Endodermal cell (in vitro differentiated cells): ENCODE measurements at regions not wholly inside any gene's neighbourhood (a gene's known extent, or its start where the extent isn't known, plus 50 kb on each side); places are given as distances from the start of the nearest gene placed in this dataset.
A peak's percentile ranks its signal among the peaks of the same experiment; 100 is the strongest.
"Not testable (repeated sequence)": the region's sequence is repeated elsewhere in the genome, so short reads cannot be mapped to it uniquely, and the experiment has no call there.

ENCODE experiments used
- DNase-seq: peaks from one replicate; pipeline ENCODE4 v3.0.0-alpha.2; 2017
- H3K27ac ChIP-seq: 2 replicates; pipeline ENCODE4 v1.5.1; 2013; ENCODE audit warnings: mild to moderate bottlenecking, low read depth, low read length, moderate library complexity
- H3K27me3 ChIP-seq: 2 replicates; pipeline ENCODE4 v1.6.1; 2013; ENCODE audit warnings: mild to moderate bottlenecking, low read length, moderate library complexity; ENCODE audit not compliant: insufficient read depth, control insufficient read depth, poor library complexity, severe bottlenecking
- H3K36me3 ChIP-seq: 2 replicates; pipeline ENCODE4 v1.7.0; 2013; ENCODE audit warnings: mild to moderate bottlenecking, low read length, moderate library complexity; ENCODE audit not compliant: control insufficient read depth, insufficient read depth
- H3K4me1 ChIP-seq: one replicate; pipeline ENCODE4 v1.7.0; 2013; ENCODE audit warnings: low read length; ENCODE audit not compliant: control insufficient read depth, insufficient read depth
- H3K4me3 ChIP-seq: 2 replicates; pipeline ENCODE4 v1.5.1; 2013; ENCODE audit warnings: mild to moderate bottlenecking, low read length, moderate library complexity
- H3K9ac ChIP-seq: 2 replicates; pipeline ENCODE4 v1.6.1; 2013; ENCODE audit warnings: mild to moderate bottlenecking, low read length, moderate library complexity; ENCODE audit not compliant: poor library complexity, severe bottlenecking; ENCODE audit errors: extremely low read depth
- H3K9me3 ChIP-seq: 2 replicates; pipeline ENCODE4 v1.6.1; 2013; ENCODE audit warnings: mild to moderate bottlenecking, low read length, moderate library complexity; ENCODE audit not compliant: control insufficient read depth
- H3K27ac Mint-ChIP-seq: 2 replicates; pipeline ENCODE4 v1.8.0; 2020; ENCODE audit warnings: mixed read lengths
- H3K27me3 Mint-ChIP-seq: 2 replicates; pipeline ENCODE4 v1.8.0; 2021; ENCODE audit warnings: mild to moderate bottlenecking, mixed read lengths; ENCODE audit not compliant: insufficient read depth
- H3K36me3 Mint-ChIP-seq: 2 replicates; pipeline ENCODE4 v1.8.0; 2020; ENCODE audit warnings: low read depth, mixed read lengths
- H3K4me1 Mint-ChIP-seq: 2 replicates; pipeline ENCODE4 v1.8.0; 2020; ENCODE audit warnings: mixed read lengths
- H3K4me3 Mint-ChIP-seq: 2 replicates; pipeline ENCODE4 v1.8.0; 2020; ENCODE audit warnings: mild to moderate bottlenecking, moderate library complexity, mixed read lengths
- H3K9me3 Mint-ChIP-seq: 2 replicates; pipeline ENCODE4 v1.8.0; 2020; ENCODE audit warnings: mild to moderate bottlenecking, mixed read lengths
- WGBS, 2 experiments: methylation state at CpG; one replicate each; pipeline versions ENCODE4 v1.1.5 to v1.1.7; 2013; ENCODE audit warnings: missing lambda C conversion rate in 2 of 2, mixed read lengths in 1 of 2; ENCODE audit not compliant: insufficient coverage in 1 of 2, insufficient read length in 1 of 2; 5-methylcytosine and 5-hydroxymethylcytosine counted together

DNA sequence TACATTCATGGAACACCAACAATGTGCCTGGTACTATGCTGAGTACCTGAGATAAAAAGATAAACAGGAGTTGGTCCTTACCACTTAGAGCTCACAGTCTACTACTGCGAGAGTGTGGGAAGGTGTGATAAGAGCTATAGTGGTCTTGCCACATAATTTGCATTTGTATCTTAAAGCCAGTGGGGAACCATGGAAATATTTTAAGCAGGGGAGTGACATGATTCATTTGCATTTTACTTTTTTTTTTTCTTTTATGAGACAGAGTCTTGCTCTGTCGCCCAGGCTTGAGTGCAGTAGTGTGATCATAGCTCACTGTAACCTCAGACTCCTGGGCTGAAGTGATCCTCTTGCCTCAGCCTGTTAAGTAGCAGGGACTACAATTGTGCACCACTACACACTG is 53.6 kb downstream of the SRGAP2 start:
- not testable (repeated sequence) for H3K9me3 ChIP-seq, H3K36me3 ChIP-seq, H3K27me3 Mint-ChIP-seq, H3K4me1 ChIP-seq, DNase-seq, H3K27ac ChIP-seq, H3K36me3 Mint-ChIP-seq, H3K9ac ChIP-seq, H3K4me1 Mint-ChIP-seq, H3K9me3 Mint-ChIP-seq, H3K27me3 ChIP-seq, H3K4me3 ChIP-seq, H3K27ac Mint-ChIP-seq, H3K4me3 Mint-ChIP-seq
- no CpG with 5 or more reads among the region's 2 CpGs for WGBS, 2 experiments

DNA sequence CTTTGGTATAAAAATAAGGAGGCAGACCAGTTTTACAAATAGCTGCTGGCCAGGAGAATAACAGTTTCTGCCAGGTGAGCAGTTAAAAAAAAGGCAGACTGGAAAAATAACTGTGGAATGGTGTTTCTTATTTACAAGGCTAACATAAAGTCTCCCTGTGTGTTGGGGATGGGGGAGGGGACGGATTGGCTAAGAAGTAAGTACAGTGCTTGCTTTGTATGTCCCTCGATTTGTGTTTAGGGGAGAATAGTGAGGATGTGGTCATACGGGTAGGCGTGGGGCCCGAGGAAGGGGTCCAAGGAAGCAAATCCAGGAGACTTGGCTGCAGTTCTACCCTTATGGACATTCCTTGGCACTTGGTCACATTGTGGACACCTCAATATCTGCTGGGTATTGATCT is 58.1 kb downstream of the SRGAP2 start:
- H3K4me1 Mint-ChIP-seq, H3K27ac ChIP-seq, H3K27ac Mint-ChIP-seq, H3K27me3 Mint-ChIP-seq, H3K9ac ChIP-seq, DNase-seq, H3K4me3 ChIP-seq, H3K4me1 ChIP-seq, H3K36me3 Mint-ChIP-seq, H3K27me3 ChIP-seq, H3K4me3 Mint-ChIP-seq, H3K36me3 ChIP-seq, H3K9me3 Mint-ChIP-seq, H3K9me3 ChIP-seq: not testable (repeated sequence)
- WGBS, 2 experiments: 51% methylated on average over 2 of the region's 5 CpGs; no CpG with 5 or more reads in 1 of the 2 experiments

DNA sequence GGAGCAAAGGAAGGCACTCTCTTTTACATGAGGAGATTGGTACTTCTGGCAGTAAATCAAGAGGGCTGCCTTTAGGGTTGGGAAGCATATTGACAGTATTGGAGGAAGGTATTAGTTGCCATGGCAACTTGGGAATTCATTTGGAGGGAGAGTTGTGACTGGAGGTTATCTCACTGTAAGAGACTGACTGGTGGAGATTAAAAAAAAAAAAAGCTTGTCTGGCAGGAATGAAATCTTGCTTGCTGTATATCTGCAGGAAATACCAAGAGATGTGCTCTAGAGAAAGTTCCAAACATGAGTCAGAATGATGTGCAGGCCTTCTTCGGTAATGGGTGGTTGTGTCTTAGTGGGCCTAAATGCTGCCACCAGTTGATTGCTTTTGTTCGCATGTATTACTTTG is 59.1 kb downstream of the SRGAP2 start:
- not testable (repeated sequence) for H3K4me3 Mint-ChIP-seq, H3K27ac ChIP-seq, H3K4me1 ChIP-seq, H3K27me3 Mint-ChIP-seq, H3K9ac ChIP-seq, H3K9me3 Mint-ChIP-seq, H3K27me3 ChIP-seq, DNase-seq, H3K4me1 Mint-ChIP-seq, H3K9me3 ChIP-seq, H3K27ac Mint-ChIP-seq, H3K4me3 ChIP-seq, H3K36me3 ChIP-seq, H3K36me3 Mint-ChIP-seq
- no CpG with 5 or more reads among the region's 2 CpGs for WGBS, 2 experiments

DNA sequence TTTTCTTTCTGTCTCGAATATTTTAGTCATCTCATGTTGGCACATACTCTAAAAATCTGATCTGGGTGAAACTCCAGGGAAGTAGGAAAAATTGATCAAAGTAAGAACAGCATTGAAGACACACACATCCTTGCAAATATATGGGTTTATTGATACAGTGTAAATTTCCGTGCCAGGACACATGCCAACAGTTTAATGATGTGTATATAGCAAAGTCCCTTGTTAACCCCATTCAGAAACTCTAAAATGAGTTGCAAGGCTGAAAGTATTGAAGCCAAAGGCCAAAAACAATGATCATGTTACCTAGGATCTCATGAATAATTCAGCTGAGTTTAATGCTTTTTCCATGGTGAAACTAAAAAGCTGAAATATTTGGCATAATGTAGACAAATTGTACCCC is 61.6 kb downstream of the SRGAP2 start:
- DNase-seq, H3K9ac ChIP-seq, H3K27me3 Mint-ChIP-seq, H3K4me3 ChIP-seq, H3K27me3 ChIP-seq, H3K36me3 Mint-ChIP-seq, H3K27ac ChIP-seq, H3K4me1 Mint-ChIP-seq, H3K4me3 Mint-ChIP-seq, H3K27ac Mint-ChIP-seq, H3K9me3 ChIP-seq, H3K9me3 Mint-ChIP-seq, H3K4me1 ChIP-seq, H3K36me3 ChIP-seq: not testable (repeated sequence)
- no CpG with 5 or more reads among the region's 2 CpGs for WGBS, 2 experiments

DNA sequence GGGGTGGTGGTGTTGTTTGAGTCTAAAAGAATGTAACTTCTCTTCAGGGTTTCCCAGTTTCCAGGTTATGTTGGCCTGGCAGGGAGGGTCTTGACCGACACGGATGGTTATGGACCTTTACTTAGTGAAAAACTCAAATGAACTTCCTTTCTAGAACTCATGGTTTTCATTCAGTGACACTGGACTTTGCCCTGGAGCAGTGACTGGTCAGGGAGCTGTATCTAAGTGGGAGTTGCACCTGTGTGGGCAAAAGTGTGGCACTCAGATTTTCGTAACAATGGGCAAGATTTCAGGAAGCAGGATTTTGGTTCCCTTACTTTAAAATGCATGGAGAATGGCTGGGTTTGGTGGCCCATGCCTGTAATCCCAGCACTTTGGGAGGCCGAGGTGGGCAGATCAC is 67.8 kb downstream of the SRGAP2 start:
- H3K27ac Mint-ChIP-seq, H3K36me3 ChIP-seq, H3K27me3 Mint-ChIP-seq, H3K4me1 ChIP-seq, H3K36me3 Mint-ChIP-seq, H3K9me3 Mint-ChIP-seq, H3K4me3 ChIP-seq, H3K27ac ChIP-seq, DNase-seq, H3K9ac ChIP-seq, H3K4me1 Mint-ChIP-seq, H3K27me3 ChIP-seq, H3K9me3 ChIP-seq, H3K4me3 Mint-ChIP-seq: not testable (repeated sequence)
- no CpG with 5 or more reads among the region's 4 CpGs for WGBS, 2 experiments

DNA sequence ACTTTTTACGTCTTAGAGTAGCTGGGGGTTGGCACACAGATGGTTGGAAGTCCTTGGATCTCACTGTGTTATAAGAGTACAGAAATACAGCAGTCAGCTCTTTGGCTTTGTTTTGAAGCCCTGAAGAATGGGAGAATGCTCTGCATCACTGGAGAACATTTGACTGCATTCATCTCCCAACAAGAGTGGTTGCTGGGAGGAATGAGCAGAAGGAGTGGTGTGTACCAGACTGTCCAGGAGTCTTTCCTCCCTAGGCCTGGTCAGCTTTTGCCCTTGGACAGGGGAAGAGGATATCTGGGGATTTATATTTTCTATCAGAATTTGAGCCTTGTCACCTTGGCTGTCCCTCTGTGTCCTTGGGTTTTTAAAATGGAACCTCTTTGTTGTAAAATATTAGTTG is 69.8 kb downstream of the SRGAP2 start:
- not testable (repeated sequence) for H3K27ac Mint-ChIP-seq, H3K4me3 Mint-ChIP-seq, H3K27ac ChIP-seq, DNase-seq, H3K4me3 ChIP-seq, H3K4me1 ChIP-seq, H3K36me3 Mint-ChIP-seq, H3K9ac ChIP-seq, H3K27me3 Mint-ChIP-seq, H3K27me3 ChIP-seq, H3K9me3 Mint-ChIP-seq, H3K9me3 ChIP-seq, H3K36me3 ChIP-seq, H3K4me1 Mint-ChIP-seq
- WGBS, 2 experiments: no CpG with 5 or more reads among the region's 1 CpG

DNA sequence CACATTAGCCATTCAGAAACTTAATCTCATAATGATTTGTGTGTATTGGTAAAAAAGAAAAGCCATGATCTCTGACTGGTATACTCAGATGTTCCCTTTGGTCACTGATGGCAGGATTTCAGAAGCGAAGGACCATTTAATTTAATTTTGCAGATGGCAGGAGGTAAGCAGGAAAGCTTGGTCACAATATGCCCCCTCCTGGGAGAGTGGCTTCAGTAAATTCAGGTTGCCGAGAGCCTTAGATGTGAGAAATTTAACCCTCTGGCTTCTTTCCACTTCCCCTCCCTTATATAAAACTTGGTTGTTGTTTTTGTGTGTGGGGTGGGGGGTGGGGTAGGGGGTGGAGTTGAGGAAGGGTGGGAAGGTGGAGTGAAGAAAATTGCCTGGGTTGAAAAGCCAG is 72.8 kb downstream of the SRGAP2 start:
- not testable (repeated sequence) for H3K4me3 Mint-ChIP-seq, H3K9ac ChIP-seq, H3K9me3 Mint-ChIP-seq, H3K36me3 ChIP-seq, H3K27ac ChIP-seq, H3K4me3 ChIP-seq, H3K4me1 Mint-ChIP-seq, H3K27me3 Mint-ChIP-seq, H3K4me1 ChIP-seq, H3K27me3 ChIP-seq, H3K36me3 Mint-ChIP-seq, H3K9me3 ChIP-seq, H3K27ac Mint-ChIP-seq
- no CpG with 5 or more reads among the region's 2 CpGs for WGBS, 2 experiments
- peak; percentile 32 for DNase-seq
